Thoracic aorta (tissue), 2 donors: ENCODE measurements at regions not wholly inside any gene's neighbourhood (a gene's known extent, or its start where the extent isn't known, plus 50 kb on each side); places are given as distances from the start of the nearest gene placed in this dataset.

ENCODE experiments used
- ATAC-seq: fragments of 150-250 bp; one replicate; pipeline ENCODE4 v1.8.0; 2017; ENCODE audit warnings: low read depth; ENCODE audit not compliant: insufficient number of reproducible peaks, low FRiP score
- DNase-seq: peaks from one replicate; pipeline ENCODE4 v3.0.0-alpha.2; 2020; ENCODE audit warnings: low spot score
- H3K27ac ChIP-seq, 2 donors: fragments of 200-600 bp; sonication (generic); 1 replicate in 1 of 2; 2 replicates in 1 of 2; pipeline ENCODE4 v1.5.1; 2016; ENCODE audit warnings: mild to moderate bottlenecking in 2 of 2, moderate library complexity in 2 of 2
- H3K27me3 ChIP-seq: fragments of 200-600 bp; sonication (generic); replicated peaks from 2 replicates; pipeline ENCODE4 v1.6.0; 2016; ENCODE audit warnings: mild to moderate bottlenecking; ENCODE audit not compliant: insufficient read depth
- H3K36me3 ChIP-seq: fragments of 200-600 bp; sonication (generic); one replicate; pipeline ENCODE4 v1.5.1; 2016
- H3K4me1 ChIP-seq, 2 donors: fragments of 200-600 bp; sonication (generic); 1 replicate in 1 of 2; 2 replicates in 1 of 2; pipeline versions ENCODE4 v1.5.1 to v1.6.0; 2016; ENCODE audit warnings: low read depth in 2 of 2, mild to moderate bottlenecking in 1 of 2; ENCODE audit not compliant: control insufficient read depth in 1 of 2
- H3K4me3 ChIP-seq: fragments of 200-600 bp; sonication (generic); 2 replicates; pipeline ENCODE4 v1.5.1; 2016; ENCODE audit warnings: mild to moderate bottlenecking
- H3K9me3 ChIP-seq: fragments of 200-600 bp; sonication (generic); 2 replicates; pipeline ENCODE4 v1.5.1; 2016
- CTCF ChIP-seq: fragments of 200-600 bp; sonication (generic); IDR thresholded peaks from one replicate; pipeline ENCODE4 v1.5.1; 2019; ENCODE audit warnings: antibody characterized with exemption

GRCh38 chr3:17994167-17994566 is 251.7 kb upstream of the TBC1D5 start:
- no peak for TF ChIP-seq CTCF
- H3K27ac ChIP-seq = no peak overlapping the region
- DNase-seq = no peak
- H3K4me1 ChIP-seq = no peaks in the 10 kb centered on the region
- ATAC-seq = no peak
- H3K9me3 ChIP-seq = no peaks in the 10 kb centered on the region
- no peak overlapping the region for H3K4me3 ChIP-seq
- H3K27me3 ChIP-seq = no peaks in the 10 kb centered on the region
- no peaks in the 10 kb centered on the region for H3K36me3 ChIP-seq

GRCh38 chr3:17990390-17990789 is 248.0 kb upstream of the TBC1D5 start:
- no peak overlapping the region for H3K27ac ChIP-seq
- no peaks in the 10 kb centered on the region for H3K9me3 ChIP-seq
- H3K4me3 ChIP-seq = no peak overlapping the region
- H3K36me3 ChIP-seq = no peaks in the 10 kb centered on the region
- no peaks in the 10 kb centered on the region for H3K4me1 ChIP-seq
- DNase-seq = no peak
- H3K27me3 ChIP-seq = no peaks in the 10 kb centered on the region
- no peak for TF ChIP-seq CTCF
- no peak for ATAC-seq

- DNase-seq (no peak), ATAC-seq (no peak)
- H3K4me3 ChIP-seq = no peak overlapping the region
- H3K27ac ChIP-seq = no peak overlapping the region
- H3K27me3 ChIP-seq = no peaks in the 10 kb centered on the region
- no peaks in the 10 kb centered on the region for H3K36me3 ChIP-seq
- no peaks in the 10 kb centered on the region for H3K9me3 ChIP-seq
- H3K4me1 ChIP-seq = no peaks in the 10 kb centered on the region
- TF ChIP-seq CTCF = no peak
Observed at GRCh38 chr3:17986348-17986816, 244.0 kb upstream of the TBC1D5 start.

GRCh38 chr3:17985658-17986347 is 243.4 kb upstream of the TBC1D5 start:
- Histone ChIP-seq H3K4me3 (no peak overlapping the region), H3K27ac (no peak overlapping the region), H3K36me3 (no peaks in the 10 kb centered on the region), H3K4me1 (no peaks in the 10 kb centered on the region), H3K9me3 (no peaks in the 10 kb centered on the region), H3K27me3 (no peaks in the 10 kb centered on the region)
- TF ChIP-seq CTCF = no peak
- no peak for DNase-seq
- ATAC-seq = no peak

GRCh38 chr3:17983106-17983505 is 240.7 kb upstream of the TBC1D5 start:
- no peak for TF ChIP-seq CTCF
- Histone ChIP-seq H3K4me3 (no peak overlapping the region), H3K27me3 (no peaks in the 10 kb centered on the region), H3K9me3 (no peaks in the 10 kb centered on the region), H3K36me3 (no peaks in the 10 kb centered on the region), H3K27ac (no peak overlapping the region), H3K4me1 (no peaks in the 10 kb centered on the region)
- no peak for DNase-seq
- no peak for ATAC-seq
